GM21423 (cell line): ENCODE measurements at regions not wholly inside any gene's neighbourhood (a gene's known extent, or its start where the extent isn't known, plus 50 kb on each side); places are given as distances from the start of the nearest gene placed in this dataset.

Experiments used
- ATAC-seq: cut with Tn5 transposase; IDR thresholded peaks from one replicate; pipeline ENCODE4 v1.9.1; 2021; ENCODE audit warnings: mild to moderate bottlenecking, moderate library complexity; ENCODE audit not compliant: unreplicated experiment

DNA sequence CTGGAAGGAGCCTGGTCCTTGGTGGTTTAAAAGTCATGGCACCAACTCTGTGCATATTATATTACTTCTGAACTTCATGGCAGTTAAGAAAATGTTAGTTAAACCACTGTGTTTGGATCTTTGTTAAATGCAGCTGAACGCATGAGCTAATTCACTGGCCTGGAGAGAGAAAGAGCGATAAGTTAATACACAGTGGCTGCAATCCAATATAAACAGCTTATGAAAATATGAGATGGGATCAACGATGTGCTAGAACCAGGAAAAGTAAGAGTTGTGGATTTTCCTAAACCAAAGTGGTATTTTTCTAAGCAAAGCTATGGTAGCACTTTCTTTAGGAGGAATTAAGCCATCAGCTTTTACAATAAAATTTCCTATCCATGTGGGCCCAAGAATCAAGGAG lies 326.7 kb downstream of the MTX2 start:
- ATAC-seq, result no peak

GRCh38 chr2:176597916-176598315 lies 328.7 kb downstream of the MTX2 start:
- ATAC-seq, result no peak

- ATAC-seq, result no peak
These were observed 329.1 kb downstream of the MTX2 start for GRCh38 chr2:176598351-176598750.

DNA sequence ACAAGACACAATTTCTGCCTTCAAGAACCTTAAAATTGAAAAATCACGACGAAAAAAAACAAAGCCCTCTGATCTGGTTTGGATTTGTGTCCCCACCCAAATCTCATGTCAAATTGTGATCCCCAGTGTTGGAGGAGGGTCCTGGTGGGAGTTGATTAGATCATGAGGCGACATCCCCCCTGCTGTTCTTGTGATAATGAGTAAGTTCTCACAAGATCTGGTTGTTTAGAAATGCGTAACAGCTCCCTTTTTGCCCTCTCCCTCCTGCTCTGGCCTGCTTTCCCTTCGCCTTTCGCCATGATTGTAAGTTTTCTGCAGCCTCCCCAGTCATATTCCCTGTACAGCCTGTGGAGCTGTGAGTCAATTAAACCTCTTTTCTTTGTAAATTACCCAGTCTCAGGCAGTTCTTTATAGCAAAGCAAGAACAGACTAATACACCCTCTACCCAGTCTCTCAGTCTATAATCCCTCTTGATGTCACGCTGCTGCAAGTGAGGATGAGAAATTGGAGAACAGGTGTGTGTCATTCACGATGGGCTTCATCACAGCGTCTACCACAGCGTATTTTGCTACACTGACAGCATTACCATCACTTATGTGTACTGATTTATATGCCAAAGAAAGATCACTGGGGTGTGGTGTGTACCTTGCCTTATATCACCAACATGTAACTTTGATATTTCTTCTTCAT lies 330.7 kb downstream of the MTX2 start:
- no peak for ATAC-seq

- ATAC-seq, result no peak
These were observed 331.8 kb downstream of the MTX2 start for GRCh38 chr2:176601066-176601465.

DNA sequence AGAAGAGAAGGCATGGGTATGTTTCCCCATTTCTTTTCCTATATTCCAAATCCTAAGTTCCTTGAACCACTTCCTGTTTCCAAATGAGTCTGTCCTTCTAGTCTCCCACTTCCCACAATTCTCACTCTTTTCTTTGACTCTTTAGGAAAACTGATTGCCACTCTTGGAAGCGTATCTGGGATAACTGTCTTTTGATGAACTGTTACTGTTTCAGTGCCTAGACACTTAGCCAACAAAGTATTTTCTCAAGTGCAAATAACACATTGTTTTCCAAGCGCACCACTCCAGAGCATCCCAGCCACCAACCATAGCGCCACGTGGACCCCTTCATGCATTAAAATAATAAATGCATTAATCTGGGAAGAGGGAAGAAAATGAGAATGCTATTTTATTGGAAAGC lies 342.8 kb downstream of the MTX2 start:
- no peak for ATAC-seq

GRCh38 chr2:176612736-176613135 lies 343.5 kb downstream of the MTX2 start:
- ATAC-seq, result no peak

- no peak for ATAC-seq
These were observed 344.2 kb downstream of the MTX2 start for GRCh38 chr2:176613323-176613987.

DNA sequence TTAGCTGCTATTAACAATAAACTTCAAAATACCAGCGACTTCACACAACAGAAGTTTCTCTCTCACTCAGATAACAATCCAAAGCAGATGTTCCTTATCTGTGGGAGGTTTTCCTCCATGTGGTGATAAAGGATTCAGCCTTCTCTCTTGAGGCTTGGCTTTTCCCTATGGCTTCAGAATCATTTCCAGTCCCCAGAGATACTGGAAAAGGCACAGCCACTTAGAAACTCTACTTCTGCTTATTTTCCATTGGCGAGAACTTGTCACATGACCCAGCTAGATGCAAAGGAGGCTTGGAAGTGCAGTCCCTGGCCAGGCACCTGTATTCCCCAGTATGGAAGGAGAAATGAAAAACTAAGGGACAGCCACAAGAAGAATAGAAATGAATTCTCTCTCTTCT lies 344.8 kb downstream of the MTX2 start:
- no peak for ATAC-seq

DNA sequence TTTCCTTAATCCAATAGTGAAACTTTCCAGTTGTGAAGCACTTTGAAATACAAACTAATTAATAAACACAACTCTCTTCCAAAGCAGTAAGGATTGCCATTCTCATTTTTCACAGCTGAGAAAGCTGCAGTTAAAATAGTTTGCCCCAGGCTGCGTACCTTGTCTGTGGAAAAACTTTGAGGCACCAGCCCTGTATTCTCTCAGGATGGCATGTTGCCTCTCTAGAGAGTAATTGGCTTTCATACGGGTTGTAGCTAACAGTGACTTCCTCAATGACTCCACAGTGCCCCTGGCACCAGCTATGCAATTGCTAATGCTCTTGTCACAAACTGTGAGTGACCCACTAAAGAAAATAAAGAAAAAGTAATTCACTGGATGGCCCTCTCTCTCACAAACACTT lies 345.7 kb downstream of the MTX2 start:
- ATAC-seq, result no peak

- no peak for ATAC-seq
These were observed 350.3 kb downstream of the MTX2 start for GRCh38 chr2:176619504-176619903.

- ATAC-seq, result no peak
These were observed 352.1 kb downstream of the MTX2 start for GRCh38 chr2:176621350-176621749.

DNA sequence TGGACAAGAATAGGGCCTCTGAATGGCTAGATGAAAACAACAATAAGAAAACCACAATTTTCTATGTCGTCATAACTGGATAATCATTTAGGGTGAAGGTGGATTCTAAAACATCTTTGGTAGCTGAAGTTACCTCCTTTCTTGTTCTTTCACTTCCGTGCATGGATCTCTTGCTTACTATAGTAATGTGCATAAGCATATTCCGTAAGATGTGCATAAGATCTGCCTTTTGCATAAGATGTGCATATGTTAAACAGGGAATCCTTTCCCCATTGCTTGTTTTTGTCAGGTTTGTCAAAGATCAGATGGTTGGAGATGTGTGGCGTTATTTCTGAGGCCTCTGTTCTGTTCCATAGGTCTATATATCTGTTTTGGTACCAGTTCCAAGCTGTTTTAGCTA lies 353.6 kb downstream of the MTX2 start:
- no peak for ATAC-seq

- ATAC-seq, result no peak
These were observed 357.6 kb downstream of the MTX2 start for GRCh38 chr2:176626796-176627195.

- no peak for ATAC-seq
These were observed 359.2 kb downstream of the MTX2 start for GRCh38 chr2:176628438-176628837.

- ATAC-seq, result no peak
These were observed 364.5 kb downstream of the MTX2 start for GRCh38 chr2:176633754-176634153.

DNA sequence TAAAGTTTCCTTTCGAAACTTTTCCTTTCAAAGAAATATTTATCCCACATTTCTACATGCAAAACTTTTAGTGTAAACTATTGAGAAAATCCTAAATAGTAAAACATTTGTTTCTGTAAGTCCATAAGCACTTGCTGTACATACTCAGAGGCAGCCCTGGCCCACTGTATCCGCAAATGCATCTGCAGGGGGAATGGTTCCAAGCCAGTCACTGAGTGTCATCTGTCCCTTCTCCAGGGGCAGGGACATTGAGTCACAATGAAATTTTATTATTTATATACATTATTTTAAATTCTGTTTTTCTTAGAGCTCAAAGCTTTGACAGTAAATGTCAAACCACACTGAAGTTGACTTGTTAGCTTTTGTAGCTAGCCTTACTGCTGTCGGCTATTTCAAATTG lies 367.2 kb downstream of the MTX2 start:
- no peak for ATAC-seq

DNA sequence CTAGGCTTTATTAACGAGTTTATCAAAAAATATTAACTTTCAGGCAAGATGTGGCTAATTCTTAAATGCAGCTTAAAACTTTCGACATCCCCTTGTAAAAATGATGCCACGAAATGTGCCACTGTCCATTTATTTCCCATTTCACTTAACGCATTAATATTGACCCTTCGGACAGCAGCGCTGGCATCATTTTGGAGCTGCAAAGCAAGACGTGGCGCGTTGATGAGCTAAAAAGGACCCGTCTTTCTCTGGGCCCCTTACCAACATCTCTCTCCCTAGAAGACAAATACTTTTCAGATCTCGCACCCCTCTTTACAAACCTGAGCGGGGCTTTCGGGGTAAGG lies 367.9 kb downstream of the MTX2 start:
- no peak for ATAC-seq

- peak; percentile 34 for ATAC-seq
These were observed 368.4 kb downstream of the MTX2 start for GRCh38 chr2:176637486-176638166.

DNA sequence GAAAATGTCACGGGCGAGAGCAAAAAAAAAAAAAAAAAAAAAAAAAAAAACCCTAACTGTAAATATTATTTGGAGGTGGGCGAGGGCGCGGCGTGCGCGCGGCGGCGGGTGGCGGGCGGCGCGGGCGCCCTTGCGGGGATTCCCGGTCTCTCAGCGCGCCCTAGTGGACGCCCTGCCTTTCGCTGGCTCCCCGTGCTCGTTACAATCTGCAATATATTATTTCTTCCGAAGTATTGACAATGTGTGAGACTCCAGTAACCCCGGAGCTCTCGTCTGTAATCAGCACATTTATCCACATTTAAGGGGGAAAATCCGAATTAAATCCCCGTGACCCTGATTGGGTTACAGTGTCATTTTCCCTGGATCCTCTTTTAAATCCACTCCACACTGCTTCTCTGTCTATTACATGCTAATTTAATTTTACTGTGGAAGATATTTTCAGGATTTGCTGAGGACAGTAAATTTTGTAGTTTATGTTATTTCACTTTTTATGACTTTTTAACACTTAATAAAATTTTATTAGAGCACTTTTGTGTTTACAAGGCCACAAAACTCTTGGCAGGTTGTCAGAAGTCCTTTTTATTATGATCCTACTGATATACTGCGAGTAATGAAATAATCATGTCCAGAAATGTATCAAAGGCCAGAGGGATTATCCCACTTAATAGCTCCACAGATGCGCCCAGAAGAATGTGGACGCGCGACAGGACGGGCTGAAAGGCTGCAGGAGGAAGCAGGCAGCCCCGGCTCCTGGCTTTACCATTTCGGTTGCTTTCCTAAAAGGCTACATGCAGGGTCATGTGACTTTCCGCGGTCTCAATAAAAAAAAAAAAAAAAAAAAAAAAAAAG lies 369.1 kb downstream of the MTX2 start:
- ATAC-seq, result peak; percentile 89

DNA sequence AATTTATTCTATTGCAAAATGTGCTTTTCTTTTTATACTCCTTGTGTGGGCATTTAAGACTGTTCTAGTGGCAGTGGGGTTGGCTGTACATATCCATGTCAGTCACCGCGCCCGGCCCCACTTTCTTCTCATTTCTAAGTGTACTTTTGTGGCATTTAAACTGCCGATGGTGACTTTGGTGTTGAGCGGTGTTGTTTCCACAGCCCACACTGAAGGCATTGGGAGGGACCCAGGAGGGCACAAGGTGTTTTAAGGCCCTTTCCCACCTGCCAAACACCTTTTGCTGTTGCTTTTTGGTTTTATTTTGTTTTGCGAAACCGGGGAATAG lies 369.7 kb downstream of the MTX2 start:
- ATAC-seq, result no peak

DNA sequence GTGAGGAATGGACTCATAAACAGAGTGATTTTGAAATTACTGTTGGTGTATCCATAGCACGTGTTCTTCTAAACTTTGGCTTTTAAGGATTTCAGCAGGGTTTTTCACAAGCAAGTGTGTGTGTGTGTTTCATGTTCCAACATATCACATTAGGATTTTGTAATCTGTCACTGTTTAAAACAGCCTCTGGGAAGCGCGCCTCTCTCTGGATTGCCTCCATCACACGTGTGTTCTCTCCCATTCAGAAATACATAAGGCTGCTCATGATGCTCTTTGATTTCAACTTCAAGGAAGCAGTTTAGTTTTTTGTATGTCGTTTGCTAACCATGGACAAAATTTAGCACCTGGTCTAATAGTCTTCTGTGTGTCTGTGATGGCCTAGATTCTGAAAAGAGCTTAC lies 370.4 kb downstream of the MTX2 start:
- no peak for ATAC-seq
